ENCODE measurements at regions not wholly inside any gene's neighbourhood (a gene's known extent, or its start where the extent isn't known, plus 50 kb on each side); places are given as distances from the start of the nearest gene placed in this dataset.

- POLR2A ChIA-PET = no interaction called here
These were observed 1010.3 kb upstream of the TENM4 start for GRCh38 chr11:80451105-80451504.

GRCh38 chr11:80448709-80449108, 1007.9 kb upstream of the TENM4 start:
- POLR2A ChIA-PET = no interaction called here
- no peak for TF ChIP-seq CTCF (IDR thresholded peaks at IDR 0.05; ENCODE audit: low read depth, low read length)
- Histone ChIP-seq H3K27ac (ENCODE audit: low read depth, low read length) (no peak overlapping the region), H3K27me3 (ENCODE audit: control insufficient read depth, insufficient read depth, low read length) (no peaks in the 10 kb centered on the region), H3K4me3 (ENCODE audit: low read depth, low read length) (no peak overlapping the region), H3K9me3 (ENCODE audit: control insufficient read depth, insufficient read depth, low read length) (no peaks in the 10 kb centered on the region)
- no peak for DNase-seq (ENCODE audit: low read depth, low spot score)
- CTCF ChIA-PET = no interaction called here

More at GRCh38 chr11:80451105-80451504, 1010.3 kb upstream of the TENM4 start:
- no peak overlapping the region for H3K4me3 ChIP-seq (ENCODE audit: low read depth, low read length)
- H3K27me3 ChIP-seq (ENCODE audit: control insufficient read depth, insufficient read depth, low read length) = no peaks in the 10 kb centered on the region
- CTCF ChIA-PET = no interaction called here
- TF ChIP-seq CTCF (IDR thresholded peaks at IDR 0.05; ENCODE audit: low read depth, low read length) = no peak
- H3K9me3 ChIP-seq (ENCODE audit: control insufficient read depth, insufficient read depth, low read length) = no peaks in the 10 kb centered on the region
- DNase-seq (ENCODE audit: low read depth, low spot score) = no peak
- H3K27ac ChIP-seq (ENCODE audit: low read depth, low read length) = no peak overlapping the region

GRCh38 chr11:80443177-80443576, 1002.3 kb upstream of the TENM4 start:
- TF ChIP-seq CTCF (IDR thresholded peaks at IDR 0.05; ENCODE audit: low read depth, low read length) = no peak
- Histone ChIP-seq H3K27ac (ENCODE audit: low read depth, low read length) (no peak overlapping the region), H3K27me3 (ENCODE audit: control insufficient read depth, insufficient read depth, low read length) (no peaks in the 10 kb centered on the region), H3K9me3 (ENCODE audit: control insufficient read depth, insufficient read depth, low read length) (no peaks in the 10 kb centered on the region), H3K4me3 (ENCODE audit: low read depth, low read length) (no peak overlapping the region)
- no peak for DNase-seq (ENCODE audit: low read depth, low spot score)
- CTCF ChIA-PET = no interaction called here
- POLR2A ChIA-PET = no interaction called here

GRCh38 chr11:80441821-80442220, 1001.0 kb upstream of the TENM4 start:
- no peak for TF ChIP-seq CTCF (IDR thresholded peaks at IDR 0.05; ENCODE audit: low read depth, low read length)
- H3K9me3 ChIP-seq (ENCODE audit: control insufficient read depth, insufficient read depth, low read length) = no peaks in the 10 kb centered on the region
- no peaks in the 10 kb centered on the region for H3K27me3 ChIP-seq (ENCODE audit: control insufficient read depth, insufficient read depth, low read length)
- ChIA-PET CTCF (no interaction called here), POLR2A (no interaction called here)
- H3K27ac ChIP-seq (ENCODE audit: low read depth, low read length) = no peak overlapping the region
- no peak for DNase-seq (ENCODE audit: low read depth, low spot score)
- no peak overlapping the region for H3K4me3 ChIP-seq (ENCODE audit: low read depth, low read length)

GRCh38 chr11:80440835-80441234, 1000.0 kb upstream of the TENM4 start:
- H3K9me3 ChIP-seq (ENCODE audit: control insufficient read depth, insufficient read depth, low read length) = no peaks in the 10 kb centered on the region
- POLR2A ChIA-PET = no interaction called here
- no peak overlapping the region for H3K27ac ChIP-seq (ENCODE audit: low read depth, low read length)
- DNase-seq (ENCODE audit: low read depth, low spot score) = no peak
- H3K27me3 ChIP-seq (ENCODE audit: control insufficient read depth, insufficient read depth, low read length) = no peaks in the 10 kb centered on the region
- no peak overlapping the region for H3K4me3 ChIP-seq (ENCODE audit: low read depth, low read length)
- CTCF ChIA-PET = no interaction called here
- TF ChIP-seq CTCF (IDR thresholded peaks at IDR 0.05; ENCODE audit: low read depth, low read length) = no peak
